Islet of Langerhans (tissue), 1 donor: ENCODE measurements at regions not wholly inside any gene's neighbourhood (a gene's known extent, or its start where the extent isn't known, plus 50 kb on each side); places are given as distances from the start of the nearest gene placed in this dataset.

Experiments
- FAIRE-seq: peaks from one replicate; lab custom pipeline; 2011; peaks lifted over from hg19 to GRCh38; lab: Jason Lieb, UNC

GRCh38 chr18:45227001-45227742 is 388.1 kb upstream of the SLC14A2 start:
- FAIRE-seq = no peak

DNA sequence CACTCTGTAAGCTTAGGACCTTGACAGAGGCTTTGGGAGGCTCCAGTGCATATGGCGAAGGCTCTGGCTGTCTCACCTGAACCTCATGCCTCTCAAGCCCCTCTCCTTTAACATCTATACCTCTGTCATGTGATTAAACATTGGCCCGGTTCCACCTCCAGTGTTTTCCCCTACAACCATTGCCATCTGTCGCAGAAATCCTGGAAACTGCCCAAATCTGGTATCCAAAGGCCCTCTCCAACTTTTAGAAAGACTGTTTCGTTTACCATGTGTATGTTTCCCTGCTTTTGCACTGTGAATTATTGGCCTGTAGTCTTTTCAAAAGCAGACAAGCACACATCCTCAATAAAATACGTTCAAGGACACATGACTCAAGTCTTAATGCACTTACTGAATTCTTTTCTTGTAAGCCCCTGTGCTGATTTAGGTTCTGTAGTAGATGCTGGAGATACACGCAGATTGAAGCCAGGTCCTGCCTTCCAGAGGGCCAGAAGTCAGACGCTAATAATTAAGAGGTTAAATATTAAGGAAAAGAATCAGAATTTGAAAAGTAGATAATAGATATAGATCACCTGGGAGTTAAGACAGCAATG is 386.4 kb upstream of the SLC14A2 start:
- no peak for FAIRE-seq

GRCh38 chr18:45231617-45232016 is 383.7 kb upstream of the SLC14A2 start:
- no peak for FAIRE-seq

GRCh38 chr18:45232061-45232460 is 383.2 kb upstream of the SLC14A2 start:
- no peak for FAIRE-seq

- FAIRE-seq = no peak
Measured at GRCh38 chr18:45236676-45237075, 378.6 kb upstream of the SLC14A2 start.

- FAIRE-seq = no peak
Measured at GRCh38 chr18:45237343-45238098, 377.8 kb upstream of the SLC14A2 start.

DNA sequence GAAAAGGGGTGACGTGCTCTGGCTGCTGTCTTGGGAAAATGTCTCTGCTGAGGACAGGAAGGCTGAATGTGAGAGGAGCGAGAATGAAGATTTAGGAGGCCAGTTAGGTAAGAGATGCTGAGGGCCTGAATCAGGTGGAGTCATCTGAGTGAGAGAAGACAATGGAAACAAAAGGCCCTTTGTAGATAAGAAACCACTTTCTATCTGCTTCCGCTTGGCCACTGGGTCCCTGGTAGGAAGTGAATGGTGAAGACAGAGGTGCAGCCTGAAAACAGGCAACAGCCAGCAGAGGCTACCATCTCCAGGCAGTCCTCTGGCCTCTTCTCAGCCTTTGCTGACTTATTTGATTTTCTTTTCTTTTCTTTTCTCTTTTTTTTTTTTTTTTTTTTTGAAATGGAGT is 374.0 kb upstream of the SLC14A2 start:
- FAIRE-seq = no peak

DNA sequence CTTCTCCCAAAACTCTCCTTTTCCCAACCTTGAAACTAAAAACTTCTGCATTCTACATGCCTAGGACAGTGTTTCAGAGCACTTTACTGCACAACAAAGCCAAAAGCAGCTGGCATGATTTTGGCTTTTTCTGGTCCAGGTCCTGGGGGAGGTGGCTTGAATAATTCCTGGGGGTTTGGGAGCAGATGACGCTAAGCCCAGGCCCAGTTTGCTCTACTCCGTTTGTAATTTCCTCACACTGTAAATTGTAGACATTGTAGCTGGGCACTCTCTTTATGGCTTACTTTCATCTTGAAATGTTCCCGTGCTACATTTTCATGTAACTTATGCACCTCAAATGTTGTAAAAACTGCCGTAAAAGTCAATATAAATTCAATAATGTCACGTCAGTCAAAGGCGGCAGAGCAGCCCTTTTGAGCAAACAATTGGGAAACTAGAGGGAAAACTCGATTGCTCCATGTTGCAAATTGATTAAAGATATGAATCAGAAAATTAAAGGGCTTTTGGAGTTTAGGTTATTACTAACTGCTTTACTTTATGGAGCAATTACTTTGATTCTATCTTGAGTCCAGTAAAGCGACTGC is 373.2 kb upstream of the SLC14A2 start:
- FAIRE-seq = no peak

DNA sequence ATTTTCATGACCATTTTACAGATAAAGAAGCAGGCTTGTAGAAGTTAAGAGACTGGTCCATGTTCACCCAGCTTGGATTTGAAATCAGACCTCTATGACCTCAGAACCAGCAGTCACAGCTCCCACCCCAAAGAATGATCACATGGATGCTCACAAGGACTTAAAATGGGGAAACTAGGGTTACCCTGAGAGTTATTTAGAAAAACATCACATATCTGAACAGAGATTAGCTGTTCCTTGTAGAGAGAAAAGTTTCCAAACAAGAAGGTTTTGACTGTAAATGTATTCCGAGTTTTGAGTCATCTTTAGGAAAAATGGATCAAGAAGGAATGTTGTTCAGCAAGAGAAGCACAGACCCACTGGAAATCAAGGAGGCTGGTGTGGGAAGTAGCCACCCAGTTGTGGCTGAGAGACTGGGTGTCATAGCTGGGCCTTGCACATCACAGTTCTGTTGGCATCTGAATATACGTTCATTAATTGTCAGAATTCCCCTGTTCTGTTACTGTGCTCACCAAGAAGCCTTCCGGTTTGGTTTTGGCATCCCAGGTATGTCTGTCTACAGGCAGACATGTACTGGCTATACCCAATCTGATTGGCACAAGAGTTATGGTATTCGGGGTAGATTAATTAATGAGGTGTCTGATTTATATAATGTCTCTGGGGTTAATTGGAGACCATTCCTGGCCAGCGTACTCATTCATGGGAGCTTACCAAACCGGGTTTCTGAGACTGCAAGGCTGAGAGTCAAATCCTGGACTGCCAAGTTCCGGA is 371.8 kb upstream of the SLC14A2 start:
- FAIRE-seq = no peak

DNA sequence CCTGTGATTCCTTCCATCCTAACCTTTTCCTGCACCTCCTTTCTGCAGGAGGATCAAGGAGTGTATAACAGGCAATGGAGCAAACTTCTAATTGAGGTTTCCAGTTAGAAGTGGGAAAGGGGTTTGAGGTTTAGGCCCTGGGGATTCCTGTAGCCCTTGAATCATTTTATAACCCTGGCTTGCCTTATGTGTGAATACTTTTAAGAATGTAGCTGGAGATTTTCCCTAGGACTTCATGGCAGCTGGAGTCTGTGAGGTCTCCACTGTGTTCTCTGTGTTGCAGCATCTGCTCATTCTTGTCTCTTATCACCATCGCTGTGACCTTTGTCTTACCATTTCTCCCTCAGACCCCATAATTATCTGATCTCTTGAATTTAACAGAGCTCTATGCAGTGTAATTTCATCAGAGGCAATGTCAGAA is 370.2 kb upstream of the SLC14A2 start:
- FAIRE-seq = no peak

DNA sequence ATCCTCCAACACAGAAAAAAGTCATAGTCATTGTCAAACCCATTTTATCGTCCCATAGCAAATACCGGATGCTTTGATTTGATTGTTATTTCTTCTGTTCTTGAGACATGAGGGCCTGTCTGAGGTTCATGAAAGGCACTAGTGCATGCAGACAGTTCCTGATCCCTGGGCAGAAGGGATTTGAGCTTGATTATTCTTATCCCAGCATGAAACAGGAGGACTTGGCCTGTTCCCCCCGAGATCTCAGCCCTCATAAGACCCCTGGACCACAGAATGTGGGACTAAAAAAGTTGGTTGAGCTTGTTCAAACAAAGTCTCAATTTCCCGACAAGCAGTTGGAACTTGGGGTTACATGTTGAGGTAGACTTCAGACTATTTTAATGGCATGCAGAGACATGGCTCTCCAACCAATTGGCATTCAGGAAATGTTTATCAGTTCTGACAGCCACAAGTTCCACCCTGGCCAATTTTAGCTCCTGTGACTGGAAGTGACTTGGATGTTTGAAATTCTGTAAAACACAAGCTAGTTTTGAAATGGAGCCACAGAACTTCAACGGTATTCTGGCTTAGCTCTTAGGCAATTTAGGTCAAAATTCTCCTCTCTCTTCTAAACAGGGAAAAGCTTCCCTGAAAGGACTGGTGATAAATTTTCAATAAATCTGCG is 366.9 kb upstream of the SLC14A2 start:
- no peak for FAIRE-seq

DNA sequence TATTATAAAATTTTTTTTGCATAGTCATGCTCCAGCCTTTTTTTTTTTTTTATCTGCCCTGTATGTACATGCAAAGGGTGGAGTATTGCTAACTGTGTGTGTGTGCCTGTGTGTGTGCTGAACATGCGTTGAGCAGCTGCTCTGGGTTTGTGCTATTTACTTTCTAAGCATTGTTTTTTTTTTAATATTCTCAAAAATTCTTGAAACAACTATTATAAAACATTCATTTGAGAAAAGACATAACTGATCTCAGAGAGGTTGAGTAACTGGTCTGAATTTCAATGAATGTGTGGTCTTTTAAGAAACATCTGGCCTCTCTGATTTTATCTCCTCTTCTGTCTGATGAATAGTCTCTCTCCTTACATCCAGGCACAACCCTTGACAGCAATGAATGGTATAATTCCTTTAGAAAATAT is 366.0 kb upstream of the SLC14A2 start:
- FAIRE-seq = no peak

GRCh38 chr18:45250479-45250878 is 364.8 kb upstream of the SLC14A2 start:
- FAIRE-seq = no peak

- no peak for FAIRE-seq
Measured at GRCh38 chr18:45251236-45251635, 364.0 kb upstream of the SLC14A2 start.

DNA sequence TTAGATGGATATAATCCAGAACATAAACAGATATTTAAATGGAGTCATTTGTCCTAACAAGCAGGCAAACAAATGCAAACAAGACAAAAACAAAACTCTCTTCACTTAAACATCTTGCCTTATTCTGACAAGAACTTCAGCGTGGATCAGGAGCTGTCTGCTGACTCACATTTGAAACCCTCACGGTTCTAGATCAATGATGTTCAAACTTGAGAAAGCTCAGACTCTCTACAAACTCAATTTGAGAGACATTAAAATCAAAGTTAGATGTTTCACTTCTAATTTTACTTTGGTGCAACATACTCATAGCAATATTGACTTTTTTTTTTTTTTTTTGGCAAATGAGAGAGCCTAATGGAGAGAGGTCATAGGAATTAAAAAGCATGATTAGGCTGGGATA is 362.8 kb upstream of the SLC14A2 start:
- no peak for FAIRE-seq

GRCh38 chr18:45253056-45253565 is 362.2 kb upstream of the SLC14A2 start:
- FAIRE-seq = no peak

- no peak for FAIRE-seq
Measured at GRCh38 chr18:45253973-45254708, 361.1 kb upstream of the SLC14A2 start.

- FAIRE-seq = no peak
Measured at GRCh38 chr18:45254709-45255082, 360.6 kb upstream of the SLC14A2 start.

DNA sequence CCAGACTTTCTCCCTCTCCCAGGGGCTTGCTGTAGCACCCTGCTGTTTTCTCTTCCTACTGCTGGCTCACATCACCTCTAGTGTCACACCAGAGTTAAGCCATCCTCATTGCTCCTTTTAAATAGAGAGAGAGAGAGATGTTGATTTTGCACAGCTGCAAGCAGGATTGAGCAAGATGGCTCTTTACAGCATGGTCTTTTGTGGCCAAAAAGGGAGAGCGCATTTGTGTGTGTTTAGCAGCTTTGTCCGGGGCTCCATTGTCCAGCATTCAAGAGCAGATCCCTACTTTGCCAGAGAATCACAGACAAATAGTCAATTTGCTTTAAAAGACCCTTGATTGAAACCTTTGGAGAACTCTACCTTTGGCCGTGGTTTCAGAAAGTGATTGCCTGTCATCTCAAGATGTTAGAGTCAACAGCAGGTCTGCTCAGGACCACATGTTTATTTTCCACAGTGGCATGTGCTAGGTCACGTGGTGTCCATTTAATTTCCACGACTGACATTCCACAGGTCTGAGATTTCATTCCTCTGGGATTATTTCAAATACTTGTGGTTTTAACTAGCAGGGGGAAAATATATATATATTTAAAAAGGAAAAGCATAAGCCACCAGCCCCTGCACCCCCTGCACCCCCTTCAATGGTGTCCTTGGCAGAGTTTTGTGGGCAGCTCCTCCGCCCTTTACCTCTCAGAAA is 359.9 kb upstream of the SLC14A2 start:
- FAIRE-seq = no peak

GRCh38 chr18:45260125-45260524 is 355.2 kb upstream of the SLC14A2 start:
- FAIRE-seq = no peak
